Astrocyte (in vitro differentiated cells and primary cell): ENCODE measurements at regions not wholly inside any gene's neighbourhood (a gene's known extent, or its start where the extent isn't known, plus 50 kb on each side); places are given as distances from the start of the nearest gene placed in this dataset.

Experiments
- DNase-seq: peaks from one replicate; pipeline ENCODE4 v3.0.0-alpha.2; 2010; ENCODE audit warnings: low read depth
- FAIRE-seq: peaks from 2 replicates; lab custom pipeline; 2011; peaks lifted over from hg19 to GRCh38; lab: Jason Lieb, UNC
- H2AFZ ChIP-seq: 2 replicates; pipeline ENCODE4 v1.6.0; 2012; ENCODE audit warnings: low read depth, low read length, inconsistent platforms
- H3K27ac ChIP-seq: 2 replicates; pipeline ENCODE4 v1.5.1; 2011; ENCODE audit warnings: low read depth, low read length, inconsistent platforms
- H3K27me3 ChIP-seq: 2 replicates; pipeline ENCODE4 v1.6.0; 2011; ENCODE audit warnings: low read length, inconsistent platforms; ENCODE audit not compliant: insufficient read depth
- H3K36me3 ChIP-seq: 2 replicates; pipeline ENCODE4 v1.5.1; 2011; ENCODE audit warnings: low read length, inconsistent platforms; ENCODE audit not compliant: insufficient read depth
- H3K4me1 ChIP-seq: 2 replicates; pipeline ENCODE4 v1.5.1; 2011; ENCODE audit warnings: low read length, inconsistent platforms; ENCODE audit not compliant: insufficient read depth
- H3K4me2 ChIP-seq: 2 replicates; pipeline ENCODE4 v1.6.0; 2012; ENCODE audit warnings: low read length, inconsistent platforms
- H3K4me3 ChIP-seq: 2 replicates; pipeline ENCODE4 v1.5.1; 2011; ENCODE audit warnings: low read depth, mild to moderate bottlenecking, low read length, inconsistent platforms; ENCODE audit not compliant: insufficient read depth
- H3K79me2 ChIP-seq: 2 replicates; pipeline ENCODE4 v1.6.0; 2012; ENCODE audit warnings: mild to moderate bottlenecking, low read length, inconsistent platforms; ENCODE audit not compliant: insufficient read depth
- H3K9ac ChIP-seq: 2 replicates; pipeline ENCODE4 v1.6.0; 2012; ENCODE audit warnings: mild to moderate bottlenecking, low read length, inconsistent platforms
- H3K9me3 ChIP-seq: 2 replicates; pipeline ENCODE4 v1.5.1; 2012; ENCODE audit warnings: low read depth, mild to moderate bottlenecking, low read length, inconsistent platforms; ENCODE audit not compliant: insufficient read depth
- H4K20me1 ChIP-seq: 2 replicates; pipeline ENCODE4 v1.6.0; 2012; ENCODE audit warnings: low read length, inconsistent platforms; ENCODE audit not compliant: insufficient read depth
- H3K27ac Mint-ChIP-seq: one replicate; pipeline ENCODE4 v1.8.0; 2021; ENCODE audit warnings: mild to moderate bottlenecking, mixed read lengths; ENCODE audit not compliant: unreplicated experiment
- H3K27me3 Mint-ChIP-seq: one replicate; pipeline ENCODE4 v1.8.0; 2021; ENCODE audit warnings: low read depth, mixed read lengths; ENCODE audit not compliant: unreplicated experiment
- H3K36me3 Mint-ChIP-seq: one replicate; pipeline ENCODE4 v1.8.0; 2021; ENCODE audit warnings: low read depth, mixed read lengths; ENCODE audit not compliant: unreplicated experiment
- H3K4me1 Mint-ChIP-seq: one replicate; pipeline ENCODE4 v1.8.0; 2021; ENCODE audit warnings: low read depth, mixed read lengths; ENCODE audit not compliant: unreplicated experiment
- H3K4me3 Mint-ChIP-seq: one replicate; pipeline ENCODE4 v1.8.0; 2021; ENCODE audit warnings: mild to moderate bottlenecking, moderate library complexity, mixed read lengths; ENCODE audit not compliant: unreplicated experiment
- H3K9me3 Mint-ChIP-seq: one replicate; pipeline ENCODE4 v1.8.0; 2021; ENCODE audit warnings: mild to moderate bottlenecking, mixed read lengths; ENCODE audit not compliant: unreplicated experiment
- EZH2 ChIP-seq: IDR thresholded peaks from 2 replicates; pipeline ENCODE4 v1.6.1; 2012; ENCODE audit warnings: mild to moderate bottlenecking, low read length, inconsistent platforms; ENCODE audit not compliant: insufficient read depth
- TF ChIP-seq, protein P1 (sequence below): IDR thresholded peaks from 2 replicates; pipeline ENCODE4 v1.5.1; 2011; ENCODE audit warnings: low read depth, mild to moderate bottlenecking, inconsistent platforms, low read length, moderate library complexity; ENCODE audit not compliant: insufficient read depth

DNA sequence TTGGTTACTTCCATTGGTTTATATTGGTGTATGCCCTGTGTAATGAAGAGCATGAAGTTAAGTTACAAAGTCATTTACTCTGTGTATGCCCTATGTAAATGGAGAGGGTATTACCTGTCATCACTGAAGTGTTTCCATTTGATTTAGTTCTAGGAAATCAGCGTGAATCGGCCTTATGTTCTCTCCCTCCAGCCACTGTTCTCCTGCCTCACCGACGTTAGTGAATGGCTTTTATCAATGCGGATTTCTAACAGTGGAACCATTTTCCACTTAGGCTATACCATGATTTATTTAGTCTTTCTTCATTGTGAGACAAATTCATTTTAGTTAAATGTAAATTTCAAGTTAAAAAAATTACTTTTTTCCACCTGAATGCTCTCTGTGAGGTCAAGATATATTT lies 327.0 kb upstream of the ADCY2 start:
- H3K27me3 ChIP-seq = no peaks in the 10 kb centered on the region
- Mint-ChIP-seq H3K9me3 (no peaks in the 10 kb centered on the region), H3K4me3 (no peak overlapping the region), H3K36me3 (no peaks in the 10 kb centered on the region), H3K27ac (no peak overlapping the region), H3K4me1 (peaks cover 3% of the 10 kb centered on the region), H3K27me3 (no peaks in the 10 kb centered on the region)
- H4K20me1 ChIP-seq = no peaks in the 10 kb centered on the region
- no peak for DNase-seq
- H3K4me2 ChIP-seq = no peak overlapping the region
- no peaks in the 10 kb centered on the region for H3K79me2 ChIP-seq
- TF ChIP-seq, protein P1, sequence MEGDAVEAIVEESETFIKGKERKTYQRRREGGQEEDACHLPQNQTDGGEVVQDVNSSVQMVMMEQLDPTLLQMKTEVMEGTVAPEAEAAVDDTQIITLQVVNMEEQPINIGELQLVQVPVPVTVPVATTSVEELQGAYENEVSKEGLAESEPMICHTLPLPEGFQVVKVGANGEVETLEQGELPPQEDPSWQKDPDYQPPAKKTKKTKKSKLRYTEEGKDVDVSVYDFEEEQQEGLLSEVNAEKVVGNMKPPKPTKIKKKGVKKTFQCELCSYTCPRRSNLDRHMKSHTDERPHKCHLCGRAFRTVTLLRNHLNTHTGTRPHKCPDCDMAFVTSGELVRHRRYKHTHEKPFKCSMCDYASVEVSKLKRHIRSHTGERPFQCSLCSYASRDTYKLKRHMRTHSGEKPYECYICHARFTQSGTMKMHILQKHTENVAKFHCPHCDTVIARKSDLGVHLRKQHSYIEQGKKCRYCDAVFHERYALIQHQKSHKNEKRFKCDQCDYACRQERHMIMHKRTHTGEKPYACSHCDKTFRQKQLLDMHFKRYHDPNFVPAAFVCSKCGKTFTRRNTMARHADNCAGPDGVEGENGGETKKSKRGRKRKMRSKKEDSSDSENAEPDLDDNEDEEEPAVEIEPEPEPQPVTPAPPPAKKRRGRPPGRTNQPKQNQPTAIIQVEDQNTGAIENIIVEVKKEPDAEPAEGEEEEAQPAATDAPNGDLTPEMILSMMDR = no peak
- TF ChIP-seq EZH2 = no peak
- no peak overlapping the region for H3K9ac ChIP-seq
- H3K36me3 ChIP-seq = no peaks in the 10 kb centered on the region
- FAIRE-seq = no peak
- H3K9me3 ChIP-seq = peaks cover 7% of the 10 kb centered on the region
- H3K4me3 ChIP-seq = no peak overlapping the region
- no peak overlapping the region for H3K27ac ChIP-seq
- H2AFZ ChIP-seq = no peak overlapping the region
- no peaks in the 10 kb centered on the region for H3K4me1 ChIP-seq

GRCh38 chr5:7072188-7072587 lies 323.8 kb upstream of the ADCY2 start:
- DNase-seq = no peak
- TF ChIP-seq, protein P1 = no peak
- no peak for TF ChIP-seq EZH2
- Histone ChIP-seq H3K4me2 (no peak overlapping the region), H3K27ac (no peak overlapping the region), H3K9ac (no peak overlapping the region), H4K20me1 (no peaks in the 10 kb centered on the region), H3K9me3 (peaks cover 4% of the 10 kb centered on the region), H3K27me3 (no peaks in the 10 kb centered on the region), H2AFZ (no peak overlapping the region), H3K79me2 (no peaks in the 10 kb centered on the region), H3K4me3 (no peak overlapping the region), H3K4me1 (no peaks in the 10 kb centered on the region), H3K36me3 (no peaks in the 10 kb centered on the region)
- Mint-ChIP-seq H3K27ac (no peak overlapping the region), H3K36me3 (no peaks in the 10 kb centered on the region), H3K27me3 (no peaks in the 10 kb centered on the region), H3K4me1 (peaks cover under 1% of the 10 kb centered on the region), H3K4me3 (no peak overlapping the region), H3K9me3 (no peaks in the 10 kb centered on the region)
- no peak for FAIRE-seq

DNA sequence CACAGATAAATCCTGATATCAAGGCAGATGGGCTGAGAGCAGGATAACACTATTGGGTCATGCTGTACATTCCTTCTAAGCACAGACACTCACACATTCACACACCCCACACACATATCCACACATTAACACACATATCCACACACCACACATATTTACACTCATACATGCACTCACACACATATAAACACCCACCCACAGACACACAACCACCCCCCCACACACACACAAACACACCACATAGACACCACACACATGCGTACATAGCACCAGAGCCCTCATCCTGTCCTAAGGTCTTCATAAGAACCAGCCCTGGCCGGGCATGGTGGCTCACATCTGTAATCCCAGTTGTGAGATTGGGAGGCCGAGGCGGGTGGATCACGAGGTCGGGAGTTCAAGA lies 322.3 kb upstream of the ADCY2 start:
- no peaks in the 10 kb centered on the region for H3K4me1 ChIP-seq
- H3K4me3 ChIP-seq = no peak overlapping the region
- H2AFZ ChIP-seq = no peak overlapping the region
- H3K4me1 Mint-ChIP-seq = no peaks in the 10 kb centered on the region
- H3K27me3 ChIP-seq = no peaks in the 10 kb centered on the region
- H3K4me3 Mint-ChIP-seq = no peak overlapping the region
- no peak overlapping the region for H3K27ac Mint-ChIP-seq
- no peaks in the 10 kb centered on the region for H4K20me1 ChIP-seq
- H3K9ac ChIP-seq = no peak overlapping the region
- no peaks in the 10 kb centered on the region for H3K79me2 ChIP-seq
- H3K36me3 ChIP-seq = no peaks in the 10 kb centered on the region
- FAIRE-seq (no peak), DNase-seq (no peak)
- no peak overlapping the region for H3K27ac ChIP-seq
- TF ChIP-seq EZH2 = no peak
- no peaks in the 10 kb centered on the region for H3K36me3 Mint-ChIP-seq
- H3K4me2 ChIP-seq = no peak overlapping the region
- peaks cover 3% of the 10 kb centered on the region for H3K9me3 ChIP-seq
- peaks cover 3% of the 10 kb centered on the region for H3K27me3 Mint-ChIP-seq
- no peaks in the 10 kb centered on the region for H3K9me3 Mint-ChIP-seq
